Putamen (tissue), 1 donor: ENCODE measurements at regions not wholly inside any gene's neighbourhood (a gene's known extent, or its start where the extent isn't known, plus 50 kb on each side); places are given as distances from the start of the nearest gene placed in this dataset.

Experiments used
- DNase-seq: peaks from one replicate; pipeline ENCODE4 v3.0.0-alpha.2; 2016; ENCODE audit warnings: low spot score

GRCh38 chr1:221470000-221470698 lies 271.7 kb downstream of the DUSP10 start:
- DNase-seq, result no peak

GRCh38 chr1:221473411-221473810 lies 268.5 kb downstream of the DUSP10 start:
- DNase-seq, result no peak

- DNase-seq, result no peak
Observed at GRCh38 chr1:221477252-221477651, 264.6 kb downstream of the DUSP10 start.

GRCh38 chr1:221478050-221478949 lies 263.6 kb downstream of the DUSP10 start:
- peak; percentile 67 for DNase-seq

DNA sequence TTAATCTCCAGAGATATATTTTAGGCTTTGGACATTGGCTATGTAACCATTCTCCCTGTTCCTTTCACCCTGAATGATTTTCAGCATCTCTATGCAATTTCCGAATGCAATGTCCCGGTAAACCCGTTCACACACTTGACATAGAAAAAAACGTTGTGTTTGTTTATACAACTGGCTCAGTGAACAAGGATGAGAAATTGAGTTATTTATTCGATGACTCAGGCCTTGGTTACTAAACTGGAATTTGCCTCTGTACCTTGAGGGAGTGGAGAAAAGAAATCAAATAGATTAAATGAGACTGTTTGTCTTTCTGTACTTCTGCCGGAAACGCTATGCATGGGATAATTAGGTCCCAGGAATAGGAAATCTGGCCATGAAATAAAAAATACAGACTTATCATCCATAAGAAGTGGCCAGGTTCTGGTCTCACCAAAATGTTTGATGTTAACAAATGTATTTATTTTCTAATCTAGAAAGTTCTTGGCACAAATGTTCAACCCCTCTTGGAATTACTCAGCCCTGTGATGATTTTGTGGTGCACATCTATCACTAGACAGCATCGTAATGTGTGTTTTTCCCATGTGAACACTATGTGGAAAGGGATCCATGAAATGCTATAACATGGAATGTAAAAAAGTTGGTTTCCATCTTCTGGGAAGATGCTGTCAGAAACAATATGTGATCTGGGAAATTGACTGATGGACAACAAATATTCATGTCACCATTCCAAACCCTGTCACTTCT lies 253.9 kb downstream of the DUSP10 start:
- DNase-seq, result no peak

- DNase-seq, result no peak
Observed at GRCh38 chr1:221488550-221488949, 253.3 kb downstream of the DUSP10 start.

- no peak for DNase-seq
Observed at GRCh38 chr1:221494670-221495069, 247.2 kb downstream of the DUSP10 start.

DNA sequence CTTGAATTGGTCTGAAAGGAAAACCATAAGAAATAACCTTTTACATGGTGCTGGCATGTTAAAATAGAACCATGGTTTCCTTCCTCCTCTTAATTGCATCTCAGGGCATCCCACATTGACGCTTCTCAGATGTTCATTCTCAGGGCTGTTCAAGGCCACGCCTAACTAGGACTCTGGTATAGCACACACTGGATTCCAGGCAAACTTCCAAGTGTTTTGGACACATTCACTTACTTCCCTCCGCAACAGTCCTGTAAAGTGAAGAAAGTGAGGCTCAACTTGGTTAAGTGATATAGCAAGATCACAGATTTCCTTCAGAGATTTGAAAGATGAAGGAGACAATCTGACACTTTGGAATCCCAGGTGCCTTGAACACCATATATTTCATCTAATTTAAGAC lies 244.8 kb downstream of the DUSP10 start:
- no peak for DNase-seq

DNA sequence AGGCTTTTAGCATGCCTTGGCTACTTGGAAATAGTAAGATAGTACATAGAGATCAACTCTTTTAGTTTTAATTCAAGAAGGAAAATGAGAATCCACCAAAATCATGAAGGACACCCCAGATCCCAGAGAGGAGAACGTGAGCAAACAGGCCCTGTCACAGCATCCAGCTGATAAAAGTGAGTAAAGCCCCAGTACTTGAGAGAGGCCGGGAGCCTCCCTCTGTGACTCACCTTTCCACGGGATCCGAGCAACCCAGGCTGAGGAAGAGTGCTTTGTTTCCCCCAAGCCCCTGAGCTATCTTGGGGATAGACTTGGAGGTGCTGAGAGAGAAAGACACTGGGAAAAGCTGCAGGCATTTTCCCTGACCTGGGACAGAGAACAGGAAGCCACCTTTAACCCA lies 238.6 kb downstream of the DUSP10 start:
- DNase-seq, result no peak

GRCh38 chr1:221509575-221510355 lies 232.1 kb downstream of the DUSP10 start:
- no peak for DNase-seq

DNA sequence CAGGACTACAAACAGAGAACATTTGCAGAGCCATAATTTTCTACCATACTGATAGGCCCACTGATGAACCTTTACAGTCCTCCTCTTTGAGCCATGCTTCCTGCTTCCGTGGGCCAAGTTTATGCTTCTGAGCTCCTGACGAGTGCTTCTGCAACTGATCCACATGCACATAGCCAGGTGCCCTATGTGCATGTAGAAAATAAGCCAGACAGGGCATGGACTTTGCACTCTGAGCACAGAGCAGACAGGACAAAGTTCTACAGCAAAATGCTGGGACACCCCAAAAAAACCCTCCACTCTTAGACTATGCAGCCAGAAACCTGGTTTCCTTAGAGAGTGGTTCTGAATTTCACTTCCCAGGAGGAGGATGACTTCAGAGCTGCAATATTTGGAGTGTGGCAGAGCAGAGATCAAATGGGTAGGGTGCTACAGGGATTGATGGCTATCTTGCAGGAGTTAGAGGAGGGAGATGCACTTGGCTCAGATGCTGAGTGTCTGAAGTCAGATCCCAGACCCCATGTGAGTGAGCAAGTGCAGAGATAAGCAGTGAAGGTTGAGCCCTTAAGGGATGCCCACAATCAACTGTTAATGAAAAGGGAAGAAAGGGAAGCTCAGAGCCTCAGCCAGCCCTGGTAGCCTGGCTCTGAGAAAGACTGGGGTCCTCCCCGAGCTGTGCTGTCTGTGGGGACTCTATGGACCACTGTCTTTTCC lies 230.9 kb downstream of the DUSP10 start:
- DNase-seq, result no peak

- DNase-seq, result no peak
Observed at GRCh38 chr1:221511797-221512196, 230.1 kb downstream of the DUSP10 start.

DNA sequence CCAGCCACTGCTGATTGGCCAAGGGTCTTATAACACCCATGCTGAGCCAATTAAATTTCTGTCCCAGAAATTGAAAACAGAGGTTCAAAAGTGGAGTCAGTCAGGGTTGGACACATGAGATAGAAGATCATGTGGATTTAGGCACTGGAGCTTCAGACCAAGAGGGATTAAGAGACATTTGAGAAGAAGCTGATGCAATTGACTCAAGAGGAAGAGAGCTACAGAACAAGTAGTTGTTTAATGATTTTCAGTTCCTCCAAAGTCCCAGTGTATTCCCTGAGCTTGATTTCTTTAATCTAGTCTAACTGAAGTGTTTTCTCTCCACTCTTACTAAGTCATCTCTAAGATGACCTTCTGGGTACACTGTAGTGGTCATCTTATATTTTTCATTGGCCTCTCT lies 227.1 kb downstream of the DUSP10 start:
- no peak for DNase-seq

GRCh38 chr1:221515496-221515895 lies 226.4 kb downstream of the DUSP10 start:
- DNase-seq, result no peak

GRCh38 chr1:221517961-221518360 lies 223.9 kb downstream of the DUSP10 start:
- DNase-seq, result no peak

DNA sequence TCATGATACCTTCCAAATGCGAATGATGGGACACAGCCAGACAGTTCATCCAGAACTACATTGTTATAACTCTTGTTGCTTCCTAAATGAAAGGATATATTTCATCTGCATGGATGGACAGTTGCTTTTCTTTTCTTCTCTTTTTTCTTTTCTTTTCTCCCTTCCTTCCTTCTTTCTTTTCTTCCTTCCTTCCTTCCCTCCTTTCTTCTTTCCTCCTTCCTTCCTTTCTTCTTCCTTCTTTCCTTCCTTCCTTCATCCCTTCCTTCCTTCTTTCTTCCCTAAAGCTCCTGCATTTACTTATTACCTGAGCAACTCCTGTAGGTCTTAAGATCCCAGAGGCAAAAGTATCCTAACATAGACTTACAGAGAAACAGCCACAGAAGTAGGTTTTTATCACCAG lies 221.6 kb downstream of the DUSP10 start:
- DNase-seq, result no peak

DNA sequence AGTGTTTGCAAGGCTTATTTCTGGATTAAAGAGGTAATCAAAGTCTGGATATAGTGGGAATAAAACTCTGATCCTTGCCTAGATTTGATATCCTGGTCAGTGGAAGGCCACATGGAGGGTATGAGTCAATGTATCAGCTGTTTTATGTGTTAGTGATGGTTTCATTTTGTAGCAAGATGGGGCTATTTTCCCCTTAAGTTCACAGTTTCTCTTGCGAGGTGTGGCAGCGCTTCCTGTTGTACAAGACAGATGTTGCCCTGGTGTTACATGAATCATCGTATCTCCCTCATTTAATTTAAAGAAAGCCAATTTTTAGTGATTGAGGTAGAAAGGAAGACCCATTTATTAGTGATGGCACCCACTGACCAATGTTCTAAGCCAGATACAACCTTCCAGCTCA lies 220.2 kb downstream of the DUSP10 start:
- DNase-seq, result no peak

GRCh38 chr1:221522529-221522940 lies 219.4 kb downstream of the DUSP10 start:
- no peak for DNase-seq

DNA sequence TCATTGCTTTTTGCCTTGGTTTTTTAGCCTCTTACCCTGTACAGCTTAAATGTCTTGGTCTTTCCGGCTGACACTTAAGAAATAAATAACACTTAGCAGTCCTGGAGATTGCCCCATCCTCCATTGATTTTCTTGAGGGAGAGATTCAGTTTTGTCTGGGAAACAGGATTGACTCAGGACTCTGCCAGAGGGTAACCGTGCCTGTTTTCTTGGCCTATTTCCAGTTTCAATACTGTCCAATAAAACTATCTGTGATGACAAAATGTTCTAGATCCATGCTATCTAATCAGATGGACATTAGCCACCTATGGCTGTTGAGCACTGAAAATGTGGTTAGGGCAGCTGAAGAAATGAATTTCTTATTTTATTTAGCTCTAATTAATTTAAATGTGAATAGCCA lies 216.1 kb downstream of the DUSP10 start:
- no peak for DNase-seq

DNA sequence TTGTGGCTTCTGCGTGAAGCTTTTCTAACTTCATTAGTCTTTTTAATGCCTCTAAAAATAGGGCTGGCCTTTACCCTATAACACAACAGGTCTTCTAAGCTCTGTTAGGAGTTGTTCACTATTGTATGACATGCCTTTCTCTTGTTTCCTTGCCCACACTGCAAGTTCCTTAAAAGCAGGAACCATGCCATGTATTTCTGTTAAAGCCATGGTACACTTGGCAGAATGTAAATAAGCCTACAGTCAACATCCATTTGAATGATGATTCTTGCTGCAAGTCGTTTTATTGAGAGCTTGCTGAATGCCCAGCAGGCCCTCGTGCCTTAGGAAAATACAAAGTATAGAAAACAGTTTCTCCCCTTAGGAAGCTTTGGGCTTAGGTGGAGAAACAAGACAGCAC lies 214.6 kb downstream of the DUSP10 start:
- DNase-seq, result no peak
